SKM-1 (cell line): ENCODE measurements at regions not wholly inside any gene's neighbourhood (a gene's known extent, or its start where the extent isn't known, plus 50 kb on each side); places are given as distances from the start of the nearest gene placed in this dataset.
"Not testable (repeated sequence)": the region's sequence is repeated elsewhere in the genome, so short reads cannot be mapped to it uniquely, and the experiment has no call there.

Source experiments
- DNase-seq: peaks from one replicate; lab custom pipeline; 2025; ENCODE audit not compliant: unreplicated experiment; lab: John Stamatoyannopoulos, UW

DNA sequence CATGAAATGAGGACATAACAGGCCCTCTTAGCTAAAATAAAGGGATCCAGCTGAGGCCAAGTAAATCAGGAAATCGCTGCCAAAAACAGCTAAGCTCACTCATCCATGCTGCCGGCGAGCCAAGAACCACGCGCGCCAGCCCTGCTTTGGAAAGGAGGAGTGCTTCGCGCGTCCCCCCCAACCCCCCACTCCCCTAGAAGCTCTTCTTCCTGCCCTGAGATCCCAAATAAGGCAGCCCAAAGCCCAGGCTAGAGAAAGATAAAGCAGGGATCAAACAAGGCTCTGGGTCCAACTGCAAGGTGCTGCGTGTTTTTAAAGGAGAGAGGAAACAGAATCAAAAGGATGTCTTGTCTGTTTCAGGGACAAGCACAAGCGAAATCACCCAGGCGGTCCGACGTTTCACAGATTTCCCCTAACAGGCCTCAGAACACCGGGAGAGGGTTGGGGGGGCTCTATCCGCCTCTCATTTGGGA lies 168.3 kb upstream of the AUTS2 start:
- DNase-seq: no peak

DNA sequence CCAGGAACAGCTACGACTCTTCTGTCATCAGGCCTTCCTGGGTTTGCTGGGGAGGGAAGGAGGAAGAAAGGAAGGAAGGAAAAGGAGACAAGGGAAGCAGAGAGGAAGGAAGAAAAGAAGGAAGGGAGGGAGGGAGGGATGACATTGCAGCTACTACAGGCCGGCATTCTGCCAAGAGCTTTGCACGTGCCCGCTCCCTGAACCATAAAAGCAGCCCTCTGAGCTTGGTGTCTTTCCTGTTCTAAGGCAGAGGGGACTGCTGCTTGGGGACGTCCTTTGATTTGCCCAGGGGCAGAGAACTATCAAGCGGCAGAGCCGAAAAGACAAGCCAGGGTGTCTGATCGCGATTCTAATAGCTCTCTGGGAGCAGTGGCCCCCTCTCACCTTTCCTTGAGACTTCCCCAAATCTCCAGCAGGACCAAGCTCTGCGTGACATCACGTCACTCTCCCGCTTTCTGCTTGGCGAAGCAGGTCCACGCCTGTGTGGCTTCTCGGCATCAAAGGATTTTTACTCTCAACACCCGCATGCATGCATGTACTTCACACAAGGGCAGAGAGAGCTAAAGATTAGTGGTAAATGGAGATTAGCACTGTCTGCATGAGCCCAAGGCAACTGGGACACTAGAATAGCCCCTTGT lies 167.8 kb upstream of the AUTS2 start:
- DNase-seq: no peak

DNA sequence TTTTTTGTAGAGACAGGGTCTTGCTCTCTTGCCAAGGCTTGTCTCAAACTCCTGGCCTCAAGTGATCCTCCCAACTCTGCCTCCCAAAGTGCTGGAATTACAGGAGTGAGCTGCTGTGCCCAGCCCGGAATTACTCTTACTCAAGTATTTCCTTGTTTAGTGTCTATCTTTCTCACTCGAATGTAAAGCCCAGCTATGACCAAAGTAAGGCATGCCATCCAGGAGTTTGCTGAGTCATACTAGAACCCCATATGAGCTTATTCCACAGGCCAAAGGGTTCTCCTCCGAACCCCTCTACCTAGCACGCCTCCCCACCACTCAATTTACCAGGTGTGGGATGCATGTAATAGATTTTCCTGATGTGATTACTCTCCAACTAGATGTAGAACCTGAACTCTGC lies 166.6 kb upstream of the AUTS2 start:
- no peak for DNase-seq

DNA sequence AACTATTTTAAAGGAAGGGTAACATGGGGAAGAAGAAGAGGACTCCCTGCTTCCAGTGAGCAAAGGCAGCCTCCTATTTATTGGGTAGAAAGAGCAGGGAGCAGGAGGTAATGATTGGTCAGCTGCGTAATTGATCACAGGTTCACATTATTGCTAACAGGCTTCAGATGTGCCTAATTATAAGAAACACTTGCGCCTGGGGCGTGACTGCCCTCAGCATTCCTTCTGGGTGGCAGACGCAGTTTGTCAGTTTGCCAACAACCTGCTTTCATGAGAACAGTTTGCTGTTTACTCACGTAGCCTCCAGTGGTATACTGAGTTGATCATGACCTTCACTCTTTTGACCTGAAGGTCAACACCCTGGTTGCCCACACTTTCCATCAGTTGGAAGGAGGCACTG lies 166.0 kb upstream of the AUTS2 start:
- not testable (repeated sequence) for DNase-seq

DNA sequence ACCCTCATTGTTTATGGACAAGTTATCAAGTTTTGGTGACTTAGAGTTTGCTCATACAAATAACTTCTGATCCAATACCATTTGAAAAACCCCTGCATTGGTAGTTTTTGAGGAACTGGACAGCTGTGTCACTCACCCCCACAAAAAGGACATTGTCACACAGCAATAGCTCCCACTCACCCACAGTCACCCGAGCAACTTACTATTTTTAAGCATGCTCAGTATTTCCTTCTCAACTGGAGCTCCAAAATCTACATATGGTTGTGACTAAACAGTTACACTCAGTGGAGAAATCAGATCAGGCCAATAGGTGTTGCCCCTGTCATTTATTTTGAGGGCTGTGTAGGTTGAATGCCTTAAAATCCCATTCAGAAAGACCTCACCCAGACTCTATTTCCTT lies 165.2 kb upstream of the AUTS2 start:
- DNase-seq: no peak

DNA sequence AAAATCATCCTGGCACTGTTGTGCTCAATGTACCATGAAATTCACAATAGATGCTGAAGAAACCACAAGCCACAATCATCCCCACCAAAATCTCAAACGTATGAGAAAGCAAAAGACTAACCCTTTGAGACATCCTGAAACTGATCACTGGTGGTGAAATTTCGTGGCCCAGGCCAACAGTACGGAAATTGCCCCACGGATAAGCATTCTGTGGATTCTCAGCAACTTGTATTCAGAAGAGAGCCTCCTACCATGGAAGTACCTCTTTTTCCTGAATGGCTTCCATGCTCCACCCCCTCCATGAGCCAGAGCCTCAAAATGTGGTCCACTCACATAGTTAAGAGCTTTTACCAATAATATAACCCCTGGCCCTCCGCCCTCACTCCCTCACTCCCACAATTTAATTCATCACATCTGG lies 163.9 kb upstream of the AUTS2 start:
- DNase-seq: no peak

DNA sequence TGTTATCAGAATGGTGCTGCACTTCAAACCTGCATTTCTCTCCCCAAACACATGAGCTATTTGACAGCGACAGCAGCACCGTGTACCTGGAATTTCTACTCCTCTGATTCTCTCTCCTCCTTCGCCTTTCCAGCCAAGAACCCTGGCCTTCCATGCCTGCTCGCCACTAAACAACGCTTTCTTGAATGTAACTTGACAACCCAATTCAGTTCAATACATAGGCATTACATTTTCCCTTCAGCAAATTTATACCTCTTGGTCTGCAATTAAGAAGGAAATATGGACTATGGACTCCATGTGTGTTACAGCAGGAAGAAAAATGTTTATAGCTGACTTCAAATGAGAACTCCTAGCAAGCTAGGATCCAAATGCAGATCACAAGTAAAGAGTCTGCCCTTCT lies 162.6 kb upstream of the AUTS2 start:
- no peak for DNase-seq

DNA sequence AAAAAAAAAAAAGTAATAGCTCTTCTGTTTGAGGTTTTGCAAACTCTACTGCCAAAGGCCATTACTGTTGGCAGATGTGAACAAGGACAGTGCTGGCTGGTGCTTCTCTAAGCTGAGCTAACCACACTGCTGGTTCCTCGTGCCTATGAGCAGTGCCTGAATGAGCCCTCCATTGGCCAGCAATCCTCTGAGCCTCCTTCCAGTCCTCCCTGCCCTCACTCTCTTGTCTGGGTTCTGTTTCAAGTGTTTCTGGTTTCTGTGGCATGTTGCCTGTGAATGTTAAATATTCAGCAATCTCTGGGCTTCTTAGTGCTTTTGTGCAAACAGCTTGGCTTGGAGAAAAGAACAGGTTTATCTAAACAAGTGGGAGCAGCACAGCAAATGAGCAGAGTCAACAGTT lies 161.3 kb upstream of the AUTS2 start:
- DNase-seq: no peak

DNA sequence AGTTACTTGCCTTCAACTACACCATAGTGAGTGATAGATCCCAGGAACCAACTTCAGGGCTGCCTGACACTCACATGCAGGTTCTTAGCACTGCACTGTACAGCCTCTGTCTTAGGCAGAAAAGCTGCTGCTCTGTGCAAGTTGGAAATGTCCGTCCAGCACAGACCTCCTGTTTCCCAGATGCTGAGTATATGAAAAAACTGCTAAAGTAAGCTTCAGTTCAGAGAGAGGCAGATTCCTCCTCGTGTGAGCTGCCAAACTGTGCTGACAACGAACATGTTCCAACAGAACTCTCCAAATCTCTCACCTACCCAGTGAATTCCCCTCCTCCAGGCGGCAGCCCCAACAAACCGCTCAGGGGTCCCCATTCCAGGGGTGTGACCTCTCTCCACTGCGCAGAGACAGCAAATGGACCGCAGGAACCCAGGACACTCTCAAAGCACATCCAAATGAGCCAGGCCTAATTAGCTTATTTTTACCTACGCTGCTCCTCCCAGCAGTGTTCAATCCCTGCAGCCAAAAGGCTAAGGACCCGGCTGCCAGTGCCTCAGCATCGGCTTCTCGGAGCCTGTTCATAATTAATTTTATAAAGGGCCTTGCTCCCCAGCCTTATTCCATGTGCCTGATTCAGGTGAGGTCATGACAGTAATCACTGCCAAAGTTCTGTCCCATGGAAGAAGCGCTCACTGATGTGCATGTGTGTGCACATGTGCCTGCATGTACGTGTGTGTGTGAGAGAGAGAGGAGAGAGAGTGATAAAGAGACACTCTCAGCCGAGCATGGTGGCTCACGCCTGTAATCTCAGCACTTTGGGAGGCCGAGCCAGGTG lies 159.5 kb upstream of the AUTS2 start:
- DNase-seq: no peak

DNA sequence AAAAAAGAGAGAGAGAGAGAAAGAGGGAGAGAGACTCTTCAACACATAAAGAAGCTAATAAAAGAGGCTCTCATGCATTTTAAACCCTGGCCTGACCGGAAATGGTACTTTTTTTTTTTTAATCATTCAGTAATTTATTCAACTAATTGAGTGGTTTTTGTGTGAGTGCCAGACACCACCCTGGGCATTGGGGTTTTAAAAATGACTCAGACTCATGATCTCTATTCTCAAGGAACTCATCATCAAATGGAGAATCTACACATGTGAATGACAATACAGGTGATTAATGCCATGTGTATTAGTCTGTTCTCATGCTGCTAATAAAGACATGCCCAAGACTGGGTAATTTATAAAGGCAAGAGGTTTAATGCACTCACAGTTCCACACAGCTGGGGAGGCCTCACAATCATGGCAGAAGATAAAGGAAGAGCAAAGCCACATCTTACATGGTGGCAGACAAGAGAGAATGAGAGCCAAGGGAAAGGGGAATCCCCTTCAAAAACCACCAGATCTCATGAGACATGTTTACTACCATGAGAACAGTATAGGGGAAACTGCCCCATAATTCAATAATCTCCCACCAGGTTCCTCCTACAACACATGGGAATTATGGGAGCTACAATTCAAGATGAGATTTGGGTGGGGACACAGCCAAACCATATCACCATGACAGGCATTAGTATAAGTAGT lies 158.5 kb upstream of the AUTS2 start:
- no peak for DNase-seq

DNA sequence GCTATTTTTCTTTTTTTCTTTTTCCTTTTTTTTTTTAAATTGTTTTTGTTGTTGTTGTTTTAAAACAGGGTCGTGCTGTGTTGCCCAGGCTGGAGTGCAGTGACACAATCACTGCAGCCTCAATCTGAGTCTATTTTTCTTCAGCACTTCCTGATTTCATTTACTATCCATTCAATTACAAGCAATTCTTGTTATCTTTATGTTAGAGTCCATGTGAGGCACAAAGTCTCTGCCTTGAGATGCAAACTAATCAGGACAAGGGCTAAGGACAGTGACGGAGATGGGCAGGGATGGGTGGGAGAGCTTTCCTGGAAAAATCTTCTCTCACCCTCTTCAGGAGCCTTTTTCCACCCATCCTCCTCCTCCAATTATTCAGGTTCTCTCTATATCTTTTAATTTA lies 157.3 kb upstream of the AUTS2 start:
- DNase-seq: no peak

DNA sequence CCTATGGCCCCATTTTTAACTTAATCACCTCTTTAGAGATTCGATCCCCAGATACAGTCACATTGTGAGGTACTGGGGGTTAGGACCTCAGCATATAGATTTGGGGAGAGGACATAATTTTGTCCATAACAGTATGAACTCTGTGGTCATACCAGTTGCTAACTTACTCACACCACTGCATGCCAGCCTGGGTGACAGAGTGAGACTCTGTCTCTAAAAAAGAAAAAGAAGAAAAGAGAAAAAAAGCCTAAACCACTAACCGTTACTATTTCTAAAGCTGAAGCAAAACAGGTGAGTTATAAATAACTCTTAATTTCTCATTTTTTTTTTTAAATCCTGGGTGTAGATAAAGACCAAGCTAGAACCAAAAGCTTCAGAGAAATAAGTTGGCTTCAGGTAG lies 155.1 kb upstream of the AUTS2 start:
- no peak for DNase-seq

DNA sequence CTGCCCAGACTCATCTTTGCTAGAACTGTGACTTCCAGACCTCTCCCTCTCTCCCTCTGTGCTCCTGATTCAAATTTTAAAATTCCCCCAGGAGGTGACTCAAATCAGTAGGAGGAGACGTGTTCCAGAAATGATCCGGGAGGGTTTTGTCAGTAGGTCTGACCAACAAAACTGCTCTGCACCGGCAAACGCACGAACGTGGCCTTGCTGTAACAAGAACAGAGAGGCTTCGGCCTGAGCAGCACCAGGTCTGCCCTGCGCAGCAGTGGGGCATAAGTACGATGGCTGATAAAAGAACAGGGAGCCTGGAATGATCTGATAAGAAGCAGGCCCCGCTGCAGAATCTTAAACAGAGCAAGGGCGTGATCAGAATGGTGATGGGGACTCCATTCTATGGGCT lies 152.7 kb upstream of the AUTS2 start:
- DNase-seq: no peak

DNA sequence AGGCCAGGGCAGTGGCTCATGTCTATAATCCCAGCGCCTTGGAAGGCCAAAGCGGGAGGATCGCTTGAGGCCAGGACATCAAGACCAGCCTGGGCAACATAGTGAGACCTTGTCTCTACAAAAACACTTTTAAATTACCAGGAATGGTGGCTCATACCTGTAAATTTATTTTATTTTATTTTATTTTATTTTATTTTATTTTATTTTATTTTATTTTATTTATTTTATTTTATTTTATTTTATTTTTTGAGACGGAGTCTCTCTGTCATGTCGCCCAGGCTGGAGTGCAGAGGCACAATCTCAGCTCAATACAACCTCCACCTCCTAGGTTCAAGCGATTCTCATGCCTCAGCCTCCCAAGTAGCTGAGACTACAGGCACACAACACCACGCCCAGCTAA lies 152.1 kb upstream of the AUTS2 start:
- not testable (repeated sequence) for DNase-seq

DNA sequence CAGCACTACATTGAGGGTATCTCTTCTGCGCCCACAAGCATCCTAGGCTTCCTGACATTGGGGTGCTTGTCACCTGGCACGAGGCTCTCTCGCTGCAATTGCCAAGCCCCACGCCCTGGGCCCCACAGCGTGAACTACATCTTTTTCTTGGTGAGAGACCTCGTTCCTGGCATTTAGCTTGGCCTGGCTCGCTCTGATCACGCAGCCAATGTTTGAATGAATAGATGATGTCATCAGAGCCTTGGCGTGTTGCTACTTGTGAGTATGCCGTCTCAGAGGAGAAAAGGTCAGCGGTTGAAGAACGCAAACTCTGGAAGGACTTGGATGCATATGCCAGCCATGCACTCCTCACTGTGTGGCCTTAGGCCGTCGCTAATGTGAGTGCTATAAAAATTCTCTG lies 150.2 kb upstream of the AUTS2 start:
- no peak for DNase-seq

DNA sequence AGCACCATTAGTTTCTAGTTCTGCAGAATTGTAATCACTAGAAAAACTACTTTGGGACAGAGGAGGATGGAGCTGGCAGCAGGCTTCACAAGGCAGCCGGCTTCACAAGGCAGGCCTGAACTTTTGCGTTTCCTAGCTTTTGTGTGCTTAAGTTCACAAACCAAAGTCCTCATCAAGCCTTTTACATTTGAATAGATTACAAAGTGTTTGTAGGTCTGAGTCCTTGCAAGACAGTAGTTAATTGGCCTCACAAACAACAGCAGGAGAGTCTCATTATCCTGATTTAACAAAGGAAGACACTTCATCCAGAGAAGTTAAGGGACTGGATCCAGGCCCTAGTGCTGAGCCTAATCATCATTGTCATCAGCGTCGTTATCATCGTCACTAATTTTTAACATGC lies 147.8 kb upstream of the AUTS2 start:
- no peak for DNase-seq

DNA sequence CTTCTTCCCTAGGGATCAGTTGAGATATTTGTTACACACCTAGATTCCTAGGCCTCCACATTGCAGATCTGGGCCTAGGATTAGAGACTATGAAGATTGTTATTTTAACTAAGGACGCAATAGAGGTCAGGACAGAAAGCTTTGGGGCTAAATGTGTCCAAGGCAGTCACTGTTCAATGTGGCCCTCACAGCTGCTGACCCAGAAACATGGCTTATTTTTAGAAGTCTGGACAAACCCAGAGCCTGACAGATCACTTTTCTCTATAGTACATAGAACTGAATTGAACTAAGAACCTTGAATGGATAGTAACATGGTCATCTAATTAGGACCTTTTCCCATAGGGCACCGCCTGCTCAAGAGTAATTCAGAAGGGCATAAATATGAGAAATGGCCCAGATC lies 146.6 kb upstream of the AUTS2 start:
- DNase-seq: no peak

DNA sequence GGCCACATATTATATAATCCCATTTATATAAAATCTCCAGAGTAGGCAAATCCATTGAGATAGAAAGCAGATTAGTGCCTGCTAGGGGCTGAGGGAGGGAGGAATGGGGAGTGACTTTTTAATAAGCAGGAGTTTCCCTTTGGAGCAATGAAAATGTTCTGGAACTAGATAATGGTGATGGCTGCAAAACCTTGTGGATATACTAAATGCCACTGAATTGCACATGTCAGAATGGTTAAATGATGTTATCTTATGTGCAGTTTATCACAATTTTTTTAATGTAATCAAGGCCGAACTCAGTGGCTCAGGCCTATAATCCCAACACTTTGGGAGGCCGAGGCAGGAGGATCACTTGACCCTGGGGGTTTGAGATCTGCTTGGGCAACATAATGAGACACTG lies 145.5 kb upstream of the AUTS2 start:
- no peak for DNase-seq

DNA sequence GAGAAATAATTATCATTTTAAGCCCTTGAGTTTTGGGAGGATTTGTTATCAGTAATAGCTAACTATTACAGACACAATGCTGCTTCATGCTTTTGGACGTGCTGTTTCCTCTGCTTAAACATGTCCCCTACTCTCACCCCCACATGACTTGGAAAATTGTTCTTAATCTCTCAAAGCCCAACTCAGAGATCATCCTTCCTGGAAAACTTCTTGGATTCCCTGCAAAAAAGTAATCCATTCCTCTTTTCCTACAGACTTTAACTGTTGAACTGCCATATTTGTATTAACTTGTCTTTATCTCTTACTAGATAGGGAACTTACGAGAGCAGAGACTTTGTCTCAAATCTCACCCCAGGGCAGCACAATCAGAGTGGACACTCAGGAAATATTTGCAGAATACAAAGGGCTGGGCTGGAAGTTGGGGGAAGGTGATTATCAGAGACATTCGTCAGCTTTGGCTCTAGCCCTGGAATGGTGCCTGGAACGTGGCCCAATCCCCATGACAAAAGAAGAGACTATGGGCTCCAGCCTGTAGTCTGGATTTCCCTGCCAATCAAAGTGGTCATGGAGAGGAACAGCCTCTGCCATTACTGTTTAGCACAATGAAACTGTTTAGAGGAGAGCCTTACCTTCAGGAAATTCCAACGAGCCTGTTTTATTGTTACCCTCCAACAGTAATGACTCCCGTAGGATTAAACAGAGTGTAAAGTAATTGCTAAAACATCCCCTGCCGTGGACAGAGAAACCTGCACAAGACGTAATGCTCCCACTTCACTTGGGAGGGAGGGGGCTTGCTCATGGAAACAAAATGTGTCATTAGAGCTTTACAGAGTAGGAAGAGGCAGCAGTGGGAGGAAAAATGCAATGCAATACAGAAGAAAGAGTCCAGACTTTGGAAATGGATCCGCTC lies 140.4 kb upstream of the AUTS2 start:
- DNase-seq: no peak

DNA sequence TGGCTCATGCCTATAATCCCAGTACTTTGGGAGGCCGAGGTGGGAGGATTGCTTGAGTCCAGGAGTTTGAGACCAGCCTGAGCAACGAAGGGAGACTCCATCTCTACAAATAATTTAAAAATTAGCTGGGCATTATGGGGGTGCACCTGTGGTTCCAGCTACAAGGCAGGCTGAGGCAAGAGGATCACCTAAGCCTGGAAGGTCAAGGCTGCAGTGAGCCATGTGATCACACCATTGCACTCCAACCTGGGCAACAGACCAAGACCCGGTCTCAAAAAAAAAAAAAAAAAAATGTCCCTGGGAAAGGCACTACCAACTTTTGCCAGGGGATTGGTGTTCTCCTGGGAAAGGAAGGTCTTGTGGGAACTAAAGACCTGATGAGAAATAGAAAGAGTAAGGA lies 134.2 kb upstream of the AUTS2 start:
- DNase-seq: no peak

DNA sequence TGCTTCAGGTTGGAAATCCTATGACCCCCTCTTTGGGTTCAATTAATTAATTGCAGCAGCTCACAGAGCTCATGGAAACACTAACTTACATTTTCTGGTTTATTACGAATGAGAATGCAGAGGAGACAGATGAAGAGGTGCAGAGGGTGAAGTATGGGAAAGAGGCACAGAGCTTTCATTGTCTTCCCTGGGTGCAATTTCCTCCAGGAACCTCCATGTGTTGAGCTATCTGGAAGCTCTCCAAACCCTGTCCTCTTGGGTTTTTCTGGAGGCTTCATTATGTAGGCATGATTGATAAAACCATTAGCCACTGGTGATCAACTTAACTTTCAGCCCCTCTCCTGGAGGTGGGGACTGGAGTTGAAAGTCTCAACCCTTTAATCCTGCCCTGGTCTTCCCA lies 133.0 kb upstream of the AUTS2 start:
- DNase-seq: no peak
